Astrocyte (in vitro differentiated cells and primary cell): ENCODE measurements at regions not wholly inside any gene's neighbourhood (a gene's known extent, or its start where the extent isn't known, plus 50 kb on each side); places are given as distances from the start of the nearest gene placed in this dataset.

Experiments used
- CTCF ChIP-seq: IDR thresholded peaks from 2 replicates; pipeline ENCODE4 v1.5.1; 2011; ENCODE audit warnings: low read depth, mild to moderate bottlenecking, inconsistent platforms, low read length, moderate library complexity; ENCODE audit not compliant: insufficient read depth
- EZH2 ChIP-seq: IDR thresholded peaks from 2 replicates; pipeline ENCODE4 v1.6.1; 2012; ENCODE audit warnings: mild to moderate bottlenecking, low read length, inconsistent platforms; ENCODE audit not compliant: insufficient read depth

GRCh38 chr6:86042214-86042613 lies 399.5 kb upstream of the SYNCRIP start:
- TF ChIP-seq CTCF, result no peak
- TF ChIP-seq EZH2, result no peak
